H1 (cell line): ENCODE measurements at regions not wholly inside any gene's neighbourhood (a gene's known extent, or its start where the extent isn't known, plus 50 kb on each side); places are given as distances from the start of the nearest gene placed in this dataset.

Experiments used
- CTCF ChIA-PET: fragments of 300-600 bp; sonication (Branson Sonifier 250); formaldehyde crosslinking; loops from one replicate; lab custom pipeline; 2021; ENCODE audit not compliant: partially characterized antibody; lab: Charles Lee
- POLR2A ChIA-PET: fragments of 300-600 bp; sonication (Branson Sonifier 250); formaldehyde crosslinking; loops from one replicate; lab custom pipeline; 2021; ENCODE audit warnings: inconsistent platforms; ENCODE audit not compliant: partially characterized antibody; lab: Charles Lee
- DNase-seq, 2 experiments: peaks; one replicate each; pipeline versions ENCODE4 v3.0.0 to v3.0.0-alpha.2; 2010 to 2022; ENCODE audit warnings: low spot score in 2 of 2, low read depth in 1 of 2, mixed read lengths in 1 of 2
- FAIRE-seq: peaks from 2 replicates; lab custom pipeline; 2011; peaks lifted over from hg19 to GRCh38; lab: Jason Lieb, UNC
- H2AFZ ChIP-seq: 2 replicates; pipeline ENCODE4 v1.8.1; 2012; ENCODE audit warnings: low read length, inconsistent platforms
- H2AK5ac ChIP-seq: 2 replicates; pipeline ENCODE4 v1.6.1; 2013; ENCODE audit warnings: low read depth, low read length
- H2BK120ac ChIP-seq: replicated peaks from 2 replicates; pipeline ENCODE3; 2013; ENCODE audit warnings: low read depth, low read length, inconsistent platforms
- H2BK12ac ChIP-seq: 2 replicates; pipeline ENCODE4 v1.6.1; 2013; ENCODE audit warnings: low read depth, low read length
- H2BK15ac ChIP-seq: 2 replicates; pipeline ENCODE4 v1.6.1; 2013; ENCODE audit warnings: low read length
- H2BK20ac ChIP-seq: 2 replicates; pipeline ENCODE4 v1.6.1; 2013; ENCODE audit warnings: low read length
- H2BK5ac ChIP-seq: 2 replicates; pipeline ENCODE4 v1.6.1; 2013; ENCODE audit warnings: low read depth, low read length
- H3K14ac ChIP-seq: 2 replicates; pipeline ENCODE4 v1.6.1; 2013; ENCODE audit warnings: inconsistent platforms; ENCODE audit not compliant: insufficient read length
- H3K18ac ChIP-seq: 2 replicates; pipeline ENCODE4 v1.6.1; 2013; ENCODE audit warnings: low read length; ENCODE audit errors: extremely low read depth
- H3K23ac ChIP-seq: 2 replicates; pipeline ENCODE4 v1.6.1; 2013; ENCODE audit warnings: inconsistent platforms; ENCODE audit not compliant: insufficient read length
- H3K23me2 ChIP-seq: 2 replicates; pipeline ENCODE4 v1.6.1; 2013; ENCODE audit warnings: low read depth, low read length
- H3K27ac ChIP-seq: 2 replicates; pipeline ENCODE4 v1.6.1; 2011; ENCODE audit warnings: low read depth, low read length, inconsistent platforms
- H3K27me3 ChIP-seq, 4 experiments: replicated peaks in 1 of 4; 1 replicate in 1 of 4; 2 replicates in 3 of 4; pipeline versions ENCODE4 v1.6.1 to v1.8.1; 2011 to 2013; ENCODE audit warnings: low read length in 3 of 4, mild to moderate bottlenecking in 3 of 4, inconsistent platforms in 2 of 4, mixed read lengths in 2 of 4, moderate library complexity in 1 of 4; ENCODE audit not compliant: control insufficient read depth in 3 of 4, insufficient read depth in 3 of 4; ENCODE audit errors: extremely low read depth in 1 of 4
- H3K36me3 ChIP-seq, 4 experiments: 2 replicates each; pipeline versions ENCODE4 v1.6.1 to v1.8.1; 2011 to 2013; ENCODE audit warnings: mild to moderate bottlenecking in 4 of 4, low read length in 3 of 4, moderate library complexity in 2 of 4, control low read depth in 1 of 4, inconsistent platforms in 1 of 4; ENCODE audit not compliant: insufficient read depth in 4 of 4, control insufficient read depth in 2 of 4
- H3K4ac ChIP-seq: replicated peaks from 2 replicates; pipeline ENCODE3; 2013; ENCODE audit warnings: low read length, low read depth, mixed read lengths, inconsistent platforms; ENCODE audit not compliant: insufficient read length
- H3K4me1 ChIP-seq, 4 experiments: replicated peaks in 1 of 4; 1 replicate in 1 of 4; 2 replicates in 3 of 4; pipeline versions ENCODE4 v1.6.1 to v1.8.1; 2011 to 2013; ENCODE audit warnings: low read length in 3 of 4, inconsistent platforms in 2 of 4, mixed read lengths in 1 of 4; ENCODE audit not compliant: insufficient read depth in 4 of 4, control insufficient read depth in 3 of 4
- H3K4me2 ChIP-seq, 2 experiments: 2 replicates each; pipeline versions ENCODE4 v1.6.1 to v1.8.1; 2011 to 2013; ENCODE audit warnings: low read depth in 2 of 2, low read length in 2 of 2, control low read depth in 1 of 2, inconsistent platforms in 1 of 2, mild to moderate bottlenecking in 1 of 2; ENCODE audit not compliant: insufficient read depth in 1 of 2
- H3K4me3 ChIP-seq, 4 experiments: fragments of 200-600, 300-600 bp in 1 of 4; sonication (generic), shearing (Covaris generic), sonication (Bioruptor Twin) in 1 of 4; 2 replicates each; pipeline versions ENCODE4 v1.5.1 to v1.8.1; 2011 to 2016; ENCODE audit warnings: low read length in 4 of 4, low read depth in 3 of 4, control low read depth in 2 of 4, inconsistent platforms in 2 of 4, mild to moderate bottlenecking in 2 of 4, mixed read lengths in 1 of 4, moderate library complexity in 1 of 4; ENCODE audit not compliant: insufficient read depth in 2 of 4; ENCODE audit errors: extremely low read depth in 1 of 4
- H3K56ac ChIP-seq: replicated peaks from 2 replicates; pipeline ENCODE3; 2013; ENCODE audit warnings: low read depth, mild to moderate bottlenecking, mixed read lengths, low read length, inconsistent platforms; ENCODE audit not compliant: insufficient read length
- H3K79me1 ChIP-seq: 2 replicates; pipeline ENCODE4 v1.6.1; 2013; ENCODE audit warnings: low read depth, low read length, control low read depth
- H3K79me2 ChIP-seq, 2 experiments: 2 replicates each; pipeline versions ENCODE4 v1.6.1 to v1.8.1; 2012 to 2013; ENCODE audit warnings: low read length in 2 of 2, mild to moderate bottlenecking in 2 of 2, inconsistent platforms in 1 of 2; ENCODE audit not compliant: insufficient read depth in 2 of 2, control insufficient read depth in 1 of 2
- H3K9ac ChIP-seq, 4 experiments: replicated peaks in 1 of 4; 1 replicate in 1 of 4; 2 replicates in 3 of 4; pipeline versions ENCODE4 v1.6.1 to v1.8.1; 2011 to 2013; ENCODE audit warnings: low read depth in 3 of 4, low read length in 3 of 4, control low read depth in 2 of 4, mild to moderate bottlenecking in 2 of 4, moderate library complexity in 2 of 4, inconsistent platforms in 1 of 4; ENCODE audit errors: extremely low read depth in 1 of 4
- H3K9me3 ChIP-seq, 2 experiments: 2 replicates each; pipeline versions ENCODE4 v1.6.1 to v1.8.1; 2012 to 2013; ENCODE audit warnings: mild to moderate bottlenecking in 2 of 2, moderate library complexity in 2 of 2, control low read depth in 1 of 2, inconsistent platforms in 1 of 2, low read depth in 1 of 2, low read length in 1 of 2, mixed read lengths in 1 of 2; ENCODE audit not compliant: insufficient read depth in 2 of 2
- H4K20me1 ChIP-seq, 2 experiments: replicated peaks in 1 of 2; 2 replicates each; pipeline versions ENCODE3 to v1.8.1; 2011 to 2013; ENCODE audit warnings: inconsistent platforms in 2 of 2, low read length in 2 of 2, mild to moderate bottlenecking in 1 of 2; ENCODE audit not compliant: insufficient read depth in 2 of 2, control insufficient read depth in 1 of 2
- H4K5ac ChIP-seq: 2 replicates; pipeline ENCODE4 v1.6.1; 2013; ENCODE audit warnings: low read length, low read depth, mixed read lengths, inconsistent platforms; ENCODE audit not compliant: insufficient read length
- H4K8ac ChIP-seq: 2 replicates; pipeline ENCODE4 v1.8.0; 2013; ENCODE audit warnings: mild to moderate bottlenecking, moderate library complexity, low read length, inconsistent platforms; ENCODE audit not compliant: insufficient read depth; ENCODE audit errors: extremely low read depth
- H4K91ac ChIP-seq: replicated peaks from 2 replicates; pipeline ENCODE3; 2013; ENCODE audit warnings: low read length, mixed read lengths, inconsistent platforms; ENCODE audit not compliant: insufficient read length
- GABPA ChIP-seq: IDR thresholded peaks from 2 replicates; pipeline ENCODE4 v1.6.1; 2011; ENCODE audit warnings: mild to moderate bottlenecking, low read length, moderate library complexity, borderline replicate concordance; ENCODE audit not compliant: insufficient read depth
- GTF2F1 ChIP-seq: IDR thresholded peaks from 2 replicates; pipeline ENCODE4 v1.6.1; 2012; ENCODE audit warnings: low read depth, low read length, improper control_type of control experiment, borderline replicate concordance
- RFX5 ChIP-seq: IDR thresholded peaks from 2 replicates; pipeline ENCODE4 v1.6.1; 2011; ENCODE audit warnings: low read depth, low read length, improper control_type of control experiment, borderline replicate concordance
- SAP30 ChIP-seq: fragments of 300-600 bp; sonication (generic); IDR thresholded peaks from 2 replicates; pipeline ENCODE4 v1.7.1; 2012; ENCODE audit warnings: low read length, moderate library complexity, mild to moderate bottlenecking, inconsistent platforms; ENCODE audit not compliant: insufficient read depth, insufficient replicate concordance
- SP2 ChIP-seq: IDR thresholded peaks from 2 replicates; pipeline ENCODE4 v1.6.1; 2012; ENCODE audit warnings: mild to moderate bottlenecking, low read length, inconsistent platforms
- TAF1 ChIP-seq: IDR thresholded peaks from 2 replicates; pipeline ENCODE4 v1.6.1; 2011; ENCODE audit warnings: mild to moderate bottlenecking, low read depth, low read length
- TBP ChIP-seq: IDR thresholded peaks from 2 replicates; pipeline ENCODE4 v1.6.1; 2011; ENCODE audit warnings: low read depth, low read length, improper control_type of control experiment
- WGBS, 2 experiments: shearing (Covaris generic) in 1 of 2; methylation state at CpG; one replicate each; pipeline versions ENCODE4 v1.1.6 to v1.1.7; 2013 to 2015; ENCODE audit warnings: low lambda C conversion rate in 2 of 2, mixed read lengths in 2 of 2, inconsistent platforms in 1 of 2, low coverage in 1 of 2, missing lambda C conversion rate in 1 of 2; ENCODE audit not compliant: insufficient replicate concordance in 2 of 2, insufficient coverage in 1 of 2, insufficient read length in 1 of 2; ENCODE audit errors: extremely low coverage in 1 of 2, missing lambda C conversion rate in 1 of 2; 5-methylcytosine and 5-hydroxymethylcytosine counted together

DNA sequence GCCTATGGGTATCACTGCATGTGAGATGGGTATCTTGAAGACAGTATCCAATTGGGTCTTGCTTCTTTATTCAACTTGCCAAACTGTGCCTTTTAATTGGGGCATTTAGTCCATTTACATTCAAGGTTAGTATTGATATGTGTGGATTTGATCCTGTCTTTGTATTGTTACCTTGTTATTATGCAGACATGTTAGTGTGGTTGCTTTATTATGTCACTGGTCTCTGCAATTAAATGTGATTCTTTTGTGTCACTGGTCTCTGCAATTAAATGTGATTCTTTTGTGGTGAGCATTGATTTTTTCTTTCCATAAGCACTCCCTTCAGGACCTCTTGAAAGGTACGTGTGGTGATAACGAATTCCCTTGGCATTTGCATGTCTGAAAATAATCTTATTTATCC is 357.8 kb upstream of the STEAP1 start:
- no peaks in the 10 kb centered on the region for H3K79me1 ChIP-seq
- H2BK5ac ChIP-seq = no peak overlapping the region
- H2BK120ac ChIP-seq = no peak overlapping the region
- no peak overlapping the region for H3K4me2 ChIP-seq
- H3K23me2 ChIP-seq = no peaks in the 10 kb centered on the region
- no peak overlapping the region for H3K4me3 ChIP-seq
- H2AK5ac ChIP-seq = no peak overlapping the region
- ChIA-PET POLR2A (no interaction called here), CTCF (no interaction called here)
- no peaks in the 10 kb centered on the region for H3K79me2 ChIP-seq
- no peak overlapping the region for H3K18ac ChIP-seq
- no peak overlapping the region for H3K14ac ChIP-seq
- no peak overlapping the region for H2AFZ ChIP-seq
- no peak for DNase-seq
- H4K8ac ChIP-seq = no peak overlapping the region
- no peak overlapping the region for H4K91ac ChIP-seq
- no peaks in the 10 kb centered on the region for H3K9me3 ChIP-seq
- H2BK20ac ChIP-seq = no peak overlapping the region
- no peak overlapping the region for H2BK12ac ChIP-seq
- H3K36me3 ChIP-seq = no peaks in the 10 kb centered on the region
- no peak overlapping the region for H3K4ac ChIP-seq
- H3K27me3 ChIP-seq = no peaks in the 10 kb centered on the region
- H4K20me1 ChIP-seq = no peaks in the 10 kb centered on the region
- WGBS, 2 experiments = 88% methylated on average over 2 of the region's 2 CpGs; no CpG with 5 or more reads in 1 of the 2 experiments
- H3K9ac ChIP-seq = no peak overlapping the region
- H3K56ac ChIP-seq = no peak overlapping the region
- H2BK15ac ChIP-seq = no peak overlapping the region
- no peak overlapping the region for H4K5ac ChIP-seq
- FAIRE-seq = no peak
- no peak overlapping the region for H3K27ac ChIP-seq
- 0 out of 7 replicates have a peak, but pooled peaks cover 0 to 2% (median 0%) of the 10 kb centered on the region in 4 experiments for H3K4me1 ChIP-seq
- no peak overlapping the region for H3K23ac ChIP-seq
- TF ChIP-seq SAP30 (no peak), GTF2F1 (no peak), TBP (no peak), TAF1 (no peak), RFX5 (no peak), SP2 (no peak), GABPA (no peak)
